Astrocyte (in vitro differentiated cells and primary cell): ENCODE measurements at regions not wholly inside any gene's neighbourhood (a gene's known extent, or its start where the extent isn't known, plus 50 kb on each side); places are given as distances from the start of the nearest gene placed in this dataset.

Source experiments
- DNase-seq: peaks from one replicate; pipeline ENCODE4 v3.0.0-alpha.2; 2010; ENCODE audit warnings: low read depth
- FAIRE-seq: peaks from 2 replicates; lab custom pipeline; 2011; peaks lifted over from hg19 to GRCh38; lab: Jason Lieb, UNC
- H2AFZ ChIP-seq: 2 replicates; pipeline ENCODE4 v1.6.0; 2012; ENCODE audit warnings: low read depth, low read length, inconsistent platforms
- H3K27ac ChIP-seq: 2 replicates; pipeline ENCODE4 v1.5.1; 2011; ENCODE audit warnings: low read depth, low read length, inconsistent platforms
- H3K27me3 ChIP-seq: 2 replicates; pipeline ENCODE4 v1.6.0; 2011; ENCODE audit warnings: low read length, inconsistent platforms; ENCODE audit not compliant: insufficient read depth
- H3K36me3 ChIP-seq: 2 replicates; pipeline ENCODE4 v1.5.1; 2011; ENCODE audit warnings: low read length, inconsistent platforms; ENCODE audit not compliant: insufficient read depth
- H3K4me1 ChIP-seq: 2 replicates; pipeline ENCODE4 v1.5.1; 2011; ENCODE audit warnings: low read length, inconsistent platforms; ENCODE audit not compliant: insufficient read depth
- H3K4me2 ChIP-seq: 2 replicates; pipeline ENCODE4 v1.6.0; 2012; ENCODE audit warnings: low read length, inconsistent platforms
- H3K4me3 ChIP-seq: 2 replicates; pipeline ENCODE4 v1.5.1; 2011; ENCODE audit warnings: low read depth, mild to moderate bottlenecking, low read length, inconsistent platforms; ENCODE audit not compliant: insufficient read depth
- H3K79me2 ChIP-seq: 2 replicates; pipeline ENCODE4 v1.6.0; 2012; ENCODE audit warnings: mild to moderate bottlenecking, low read length, inconsistent platforms; ENCODE audit not compliant: insufficient read depth
- H3K9ac ChIP-seq: 2 replicates; pipeline ENCODE4 v1.6.0; 2012; ENCODE audit warnings: mild to moderate bottlenecking, low read length, inconsistent platforms
- H3K9me3 ChIP-seq: 2 replicates; pipeline ENCODE4 v1.5.1; 2012; ENCODE audit warnings: low read depth, mild to moderate bottlenecking, low read length, inconsistent platforms; ENCODE audit not compliant: insufficient read depth
- H4K20me1 ChIP-seq: 2 replicates; pipeline ENCODE4 v1.6.0; 2012; ENCODE audit warnings: low read length, inconsistent platforms; ENCODE audit not compliant: insufficient read depth
- H3K27ac Mint-ChIP-seq: one replicate; pipeline ENCODE4 v1.8.0; 2021; ENCODE audit warnings: mild to moderate bottlenecking, mixed read lengths; ENCODE audit not compliant: unreplicated experiment
- H3K27me3 Mint-ChIP-seq: one replicate; pipeline ENCODE4 v1.8.0; 2021; ENCODE audit warnings: low read depth, mixed read lengths; ENCODE audit not compliant: unreplicated experiment
- H3K36me3 Mint-ChIP-seq: one replicate; pipeline ENCODE4 v1.8.0; 2021; ENCODE audit warnings: low read depth, mixed read lengths; ENCODE audit not compliant: unreplicated experiment
- H3K4me1 Mint-ChIP-seq: one replicate; pipeline ENCODE4 v1.8.0; 2021; ENCODE audit warnings: low read depth, mixed read lengths; ENCODE audit not compliant: unreplicated experiment
- H3K4me3 Mint-ChIP-seq: one replicate; pipeline ENCODE4 v1.8.0; 2021; ENCODE audit warnings: mild to moderate bottlenecking, moderate library complexity, mixed read lengths; ENCODE audit not compliant: unreplicated experiment
- H3K9me3 Mint-ChIP-seq: one replicate; pipeline ENCODE4 v1.8.0; 2021; ENCODE audit warnings: mild to moderate bottlenecking, mixed read lengths; ENCODE audit not compliant: unreplicated experiment
- CTCF ChIP-seq: IDR thresholded peaks from 2 replicates; pipeline ENCODE4 v1.5.1; 2011; ENCODE audit warnings: low read depth, mild to moderate bottlenecking, inconsistent platforms, low read length, moderate library complexity; ENCODE audit not compliant: insufficient read depth
- EZH2 ChIP-seq: IDR thresholded peaks from 2 replicates; pipeline ENCODE4 v1.6.1; 2012; ENCODE audit warnings: mild to moderate bottlenecking, low read length, inconsistent platforms; ENCODE audit not compliant: insufficient read depth

GRCh38 chr6:84390334-84390733 lies 162.9 kb upstream of the CEP162 start:
- Mint-ChIP-seq H3K27ac (no peak overlapping the region), H3K4me3 (no peak overlapping the region), H3K36me3 (no peaks in the 10 kb centered on the region), H3K9me3 (peaks cover 6% of the 10 kb centered on the region), H3K4me1 (no peaks in the 10 kb centered on the region), H3K27me3 (no peaks in the 10 kb centered on the region)
- H3K9ac ChIP-seq, result no peak overlapping the region
- no peaks in the 10 kb centered on the region for H3K79me2 ChIP-seq
- TF ChIP-seq EZH2 (no peak), CTCF (no peak)
- H3K36me3 ChIP-seq, result no peaks in the 10 kb centered on the region
- DNase-seq (no peak), FAIRE-seq (no peak)
- H4K20me1 ChIP-seq, result no peaks in the 10 kb centered on the region
- no peaks in the 10 kb centered on the region for H3K27me3 ChIP-seq
- H2AFZ ChIP-seq, result no peak overlapping the region
- H3K9me3 ChIP-seq, result no peaks in the 10 kb centered on the region
- H3K4me3 ChIP-seq, result no peak overlapping the region
- no peaks in the 10 kb centered on the region for H3K4me1 ChIP-seq
- H3K27ac ChIP-seq, result no peak overlapping the region
- no peak overlapping the region for H3K4me2 ChIP-seq

GRCh38 chr6:84379142-84379541 lies 151.7 kb upstream of the CEP162 start:
- H4K20me1 ChIP-seq, result no peaks in the 10 kb centered on the region
- H3K79me2 ChIP-seq, result no peaks in the 10 kb centered on the region
- no peak overlapping the region for H3K4me3 ChIP-seq
- H3K9me3 ChIP-seq, result no peaks in the 10 kb centered on the region
- H3K27me3 ChIP-seq, result no peaks in the 10 kb centered on the region
- Mint-ChIP-seq H3K9me3 (peaks cover 4% of the 10 kb centered on the region), H3K4me1 (no peaks in the 10 kb centered on the region), H3K4me3 (no peak overlapping the region), H3K36me3 (no peaks in the 10 kb centered on the region), H3K27ac (no peak overlapping the region), H3K27me3 (peaks cover 5% of the 10 kb centered on the region)
- H3K9ac ChIP-seq, result no peak overlapping the region
- DNase-seq (no peak), FAIRE-seq (no peak)
- no peaks in the 10 kb centered on the region for H3K4me1 ChIP-seq
- no peak overlapping the region for H3K27ac ChIP-seq
- H3K36me3 ChIP-seq, result no peaks in the 10 kb centered on the region
- no peak for TF ChIP-seq EZH2
- no peak for TF ChIP-seq CTCF
- no peak overlapping the region for H3K4me2 ChIP-seq
- no peak overlapping the region for H2AFZ ChIP-seq

- H3K27ac ChIP-seq, result no peak overlapping the region
- no peak overlapping the region for H3K4me2 ChIP-seq
- FAIRE-seq, result no peak
- H3K9ac ChIP-seq, result no peak overlapping the region
- H4K20me1 ChIP-seq, result no peaks in the 10 kb centered on the region
- H3K36me3 ChIP-seq, result no peaks in the 10 kb centered on the region
- no peaks in the 10 kb centered on the region for H3K9me3 ChIP-seq
- H3K4me1 Mint-ChIP-seq, result no peaks in the 10 kb centered on the region
- H3K27me3 ChIP-seq, result no peaks in the 10 kb centered on the region
- DNase-seq, result no peak
- H3K36me3 Mint-ChIP-seq, result no peaks in the 10 kb centered on the region
- H3K4me3 ChIP-seq, result no peak overlapping the region
- H3K4me1 ChIP-seq, result no peaks in the 10 kb centered on the region
- no peaks in the 10 kb centered on the region for H3K79me2 ChIP-seq
- H3K4me3 Mint-ChIP-seq, result no peak overlapping the region
- no peak overlapping the region for H3K27ac Mint-ChIP-seq
- H3K9me3 Mint-ChIP-seq, result peaks cover 2% of the 10 kb centered on the region
- TF ChIP-seq CTCF (no peak), EZH2 (no peak)
- peaks cover 5% of the 10 kb centered on the region for H3K27me3 Mint-ChIP-seq
- no peak overlapping the region for H2AFZ ChIP-seq
Observed at GRCh38 chr6:84372290-84372689, 144.8 kb upstream of the CEP162 start.
